SK-N-SH (cell line): ENCODE measurements at regions not wholly inside any gene's neighbourhood (a gene's known extent, or its start where the extent isn't known, plus 50 kb on each side); places are given as distances from the start of the nearest gene placed in this dataset.

Experiments used
- CTCF ChIA-PET: fragments of 300-600, 350-600 bp; formaldehyde crosslinking; extraction: SDS; loops from one replicate; lab custom pipeline; 2021; lab: Yijun Ruan, JAX
- POLR2A ChIA-PET: fragments of 350-600 bp; sonication (Branson Sonifier 250); formaldehyde crosslinking; extraction: SDS; loops from one replicate; lab custom pipeline; 2020; ENCODE audit warnings: antibody characterized with exemption, inconsistent platforms; lab: Yijun Ruan, JAX
- DNase-seq: peaks from one replicate; pipeline ENCODE4 v3.0.0; 2012
- H2AFZ ChIP-seq: fragments of 200-600 bp; sonication (generic); 2 replicates; pipeline ENCODE4 v1.8.1; 2016; ENCODE audit warnings: antibody characterized with exemption, mild to moderate bottlenecking, low read depth
- H3F3A ChIP-seq: fragments of 200-600 bp; sonication (generic); replicated peaks from 2 replicates; pipeline ENCODE3; 2016; ENCODE audit warnings: antibody characterized with exemption, mild to moderate bottlenecking; ENCODE audit not compliant: insufficient read depth
- H3K27ac ChIP-seq, 2 experiments: fragments of 200-500 bp in 1 of 2; fragments of 200-600 bp in 1 of 2; sonication (Bioruptor generic) in 1 of 2; sonication (generic), shearing (Covaris generic) in 1 of 2; 2 replicates each; pipeline versions ENCODE4 v1.5.1 to v1.6.1; 2014 to 2016; ENCODE audit warnings: low read depth in 2 of 2, inconsistent platforms in 1 of 2, low read length in 1 of 2, mild to moderate bottlenecking in 1 of 2, mixed read lengths in 1 of 2
- H3K27me3 ChIP-seq: fragments of 200-600 bp; sonication (generic), shearing (Covaris generic); 2 replicates; pipeline ENCODE4 v1.6.1; 2016; ENCODE audit warnings: mixed run types; ENCODE audit not compliant: insufficient read depth
- H3K36me3 ChIP-seq, 2 experiments: fragments of 200-500 bp in 1 of 2; fragments of 200-600 bp in 1 of 2; sonication (Bioruptor generic) in 1 of 2; sonication (generic) in 1 of 2; replicated peaks in 1 of 2; 2 replicates each; pipeline versions ENCODE3 to v1.5.1; 2014 to 2016; ENCODE audit warnings: low read length in 1 of 2, mild to moderate bottlenecking in 1 of 2; ENCODE audit not compliant: insufficient read depth in 2 of 2, control insufficient read depth in 1 of 2
- H3K4me1 ChIP-seq, 2 experiments: fragments of 200-500 bp in 1 of 2; fragments of 200-600 bp in 1 of 2; sonication (Bioruptor generic) in 1 of 2; sonication (generic), shearing (Covaris generic) in 1 of 2; 2 replicates each; pipeline versions ENCODE4 v1.5.1 to v1.6.1; 2014 to 2016; ENCODE audit warnings: low read depth in 1 of 2, low read length in 1 of 2, mixed run types in 1 of 2; ENCODE audit not compliant: insufficient read depth in 2 of 2, control insufficient read depth in 1 of 2
- H3K4me2 ChIP-seq: fragments of 200-600 bp; sonication (generic), shearing (Covaris generic); 2 replicates; pipeline ENCODE4 v1.6.1; 2017; ENCODE audit warnings: mixed run types
- H3K4me3 ChIP-seq, 2 experiments: fragments of 200-500 bp in 1 of 2; fragments of 200-600 bp in 1 of 2; sonication (Bioruptor generic) in 1 of 2; sonication (generic), shearing (Covaris generic) in 1 of 2; 2 replicates each; pipeline versions ENCODE4 v1.5.1 to v1.8.1; 2014 to 2016; ENCODE audit warnings: low read depth in 2 of 2, inconsistent platforms in 1 of 2, low read length in 1 of 2, mild to moderate bottlenecking in 1 of 2, mixed read lengths in 1 of 2, moderate library complexity in 1 of 2
- H3K79me2 ChIP-seq: fragments of 200-600 bp; sonication (generic); 2 replicates; pipeline ENCODE4 v1.8.1; 2017; ENCODE audit warnings: mild to moderate bottlenecking; ENCODE audit not compliant: insufficient read depth
- H3K9ac ChIP-seq: fragments of 200-600 bp; sonication (generic); 2 replicates; pipeline ENCODE4 v1.6.1; 2017; ENCODE audit warnings: mixed run types
- H3K9me2 ChIP-seq: fragments of 200-600 bp; sonication (generic); 2 replicates; pipeline ENCODE4 v1.6.1; 2017; ENCODE audit warnings: mixed run types
- H3K9me3 ChIP-seq: fragments of 200-600 bp; sonication (generic); 2 replicates; pipeline ENCODE4 v1.6.1; 2017; ENCODE audit warnings: mixed run types, mild to moderate bottlenecking, moderate library complexity
- H4K20me1 ChIP-seq: fragments of 200-600 bp; sonication (generic); 2 replicates; pipeline ENCODE4 v1.6.1; 2017; ENCODE audit warnings: mild to moderate bottlenecking, mixed run types; ENCODE audit not compliant: insufficient read depth
- ELF1 ChIP-seq: IDR thresholded peaks from 2 replicates; pipeline ENCODE4 v1.4.0; 2012
- FOSL2 ChIP-seq: IDR thresholded peaks from 2 replicates; pipeline ENCODE4 v1.4.0; 2012; ENCODE audit warnings: low read depth, mild to moderate bottlenecking, moderate library complexity, borderline replicate concordance
- FOXJ3 ChIP-seq: sonication (generic); formaldehyde crosslinking; IDR thresholded peaks from 2 replicates; pipeline ENCODE4 v1.5.1; 2020; ENCODE audit warnings: mild to moderate bottlenecking, missing genetic modification reagents
- GABPA ChIP-seq: IDR thresholded peaks from 2 replicates; pipeline ENCODE4 v1.4.0; 2012; ENCODE audit warnings: low read depth, mild to moderate bottlenecking
- JUND ChIP-seq: IDR thresholded peaks from 2 replicates; pipeline ENCODE4 v1.4.0; 2012
- RAD21 ChIP-seq: IDR thresholded peaks from 2 replicates; pipeline ENCODE4 v1.6.1; 2012; ENCODE audit warnings: mild to moderate bottlenecking, low read length
- RFX5 ChIP-seq: IDR thresholded peaks from 2 replicates; pipeline ENCODE4 v1.6.1; 2012; ENCODE audit warnings: mild to moderate bottlenecking, improper control_type of control experiment, low read length
- SIN3A ChIP-seq: IDR thresholded peaks from 2 replicates; pipeline ENCODE4 v1.6.1; 2012; ENCODE audit warnings: low read depth, mild to moderate bottlenecking, low read length, moderate library complexity, borderline replicate concordance
- SMC3 ChIP-seq: IDR thresholded peaks from 2 replicates; pipeline ENCODE4 v1.6.1; 2012; ENCODE audit warnings: low read depth, low read length, improper control_type of control experiment
- TEAD4 ChIP-seq: IDR thresholded peaks from 2 replicates; pipeline ENCODE4 v1.4.0; 2012; ENCODE audit warnings: mild to moderate bottlenecking, borderline replicate concordance; ENCODE audit not compliant: insufficient read depth
- WGBS: methylation state at CpG from one replicate; pipeline ENCODE4 v1.1.6; 2017; ENCODE audit warnings: low lambda C conversion rate; 5-methylcytosine and 5-hydroxymethylcytosine counted together
- TF ChIP-seq, protein P1 (sequence below): IDR thresholded peaks from 2 replicates; pipeline ENCODE4 v1.6.1; 2012; ENCODE audit warnings: mild to moderate bottlenecking, low read depth, low read length, moderate library complexity
- TF ChIP-seq, protein P2 (sequence below): fragments of 150-350 bp; IDR thresholded peaks from 2 replicates; pipeline ENCODE4 v1.6.1; 2017; ENCODE audit warnings: antibody characterized with exemption, low read length, low read depth, borderline replicate concordance
- TF ChIP-seq, protein P3 (sequence below): fragments of 150-350 bp; IDR thresholded peaks from 2 replicates; pipeline ENCODE4 v1.6.1; 2016; ENCODE audit warnings: mild to moderate bottlenecking, low read depth, low read length
- TF ChIP-seq, protein P4 (sequence below): IDR thresholded peaks from 2 replicates; pipeline ENCODE4 v1.4.0; 2012; ENCODE audit warnings: low read depth, borderline replicate concordance
- TF ChIP-seq, protein P5 (sequence below): IDR thresholded peaks from 2 replicates; pipeline ENCODE4 v1.4.0; 2012; ENCODE audit warnings: low read depth, borderline replicate concordance

DNA sequence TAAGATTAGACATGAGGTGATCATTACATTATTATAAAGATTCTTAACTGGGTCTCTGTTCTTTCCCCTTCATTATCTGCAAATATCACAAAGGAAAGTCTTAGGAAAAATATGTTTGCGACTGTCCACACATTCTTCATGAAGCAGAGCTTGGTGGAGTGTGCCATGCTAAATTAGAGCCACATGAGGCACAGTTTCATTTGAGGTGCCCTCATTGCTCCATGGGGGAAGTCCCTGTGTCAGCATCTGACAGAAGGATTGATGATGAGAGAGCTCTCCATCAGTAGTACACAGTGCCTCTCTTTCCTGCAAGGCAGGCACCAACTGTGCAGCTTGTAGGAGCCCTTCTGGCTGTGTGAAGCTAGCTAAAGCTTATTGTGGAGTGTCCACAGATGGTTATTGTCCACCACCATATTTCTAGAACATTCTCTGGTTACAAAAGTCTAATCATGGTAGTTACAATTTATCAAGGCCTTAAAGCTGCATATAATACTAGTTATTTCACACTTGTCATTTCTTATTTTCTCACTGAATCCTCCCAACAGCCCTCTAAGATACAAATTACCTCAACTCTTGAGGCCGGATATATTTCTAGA lies 63.9 kb downstream of the C9orf152 start:
- 97% methylated on average over 2 of the region's 2 CpGs for WGBS
- H3K9me3 ChIP-seq, result no peaks in the 10 kb centered on the region
- H3K27ac ChIP-seq, result peak overlapping the region in 1 of 2 experiments; percentile 18; a peak in 1 of 4 replicates
- peaks cover 9 to 23% of the 10 kb centered on the region in 2 experiments for H3K36me3 ChIP-seq
- H3K4me2 ChIP-seq, result peak overlapping the region; percentile 17
- POLR2A ChIA-PET, result no interaction called here
- no peak for DNase-seq
- no peaks in the 10 kb centered on the region for H3K27me3 ChIP-seq
- H4K20me1 ChIP-seq, result peaks cover 100% of the 10 kb centered on the region
- H3F3A ChIP-seq, result peaks cover 23% of the 10 kb centered on the region
- CTCF ChIA-PET, result interaction anchor here (0.8 to 2.0 kb wide), 4 partner anchors 8 to 240 kb away, joined by 3 to 13 read pairs (median 3); no protein-coding TSS in a partner anchor
- no peaks in the 10 kb centered on the region for H3K9me2 ChIP-seq
- H3K4me3 ChIP-seq, result no peak overlapping the region
- H3K4me1 ChIP-seq, result peaks cover 4 to 35% of the 10 kb centered on the region in 2 experiments; a peak in 3 of 4 replicates
- no peak overlapping the region for H2AFZ ChIP-seq
- H3K9ac ChIP-seq, result no peak overlapping the region
- TF ChIP-seq RFX5 (no peak), SMC3 (no peak), GABPA (no peak), JUND (no peak), ELF1 (no peak), FOXJ3 (no peak), FOSL2 (no peak), RAD21 (no peak), SIN3A (no peak), TEAD4 (no peak)
- TF ChIP-seq, protein P1, sequence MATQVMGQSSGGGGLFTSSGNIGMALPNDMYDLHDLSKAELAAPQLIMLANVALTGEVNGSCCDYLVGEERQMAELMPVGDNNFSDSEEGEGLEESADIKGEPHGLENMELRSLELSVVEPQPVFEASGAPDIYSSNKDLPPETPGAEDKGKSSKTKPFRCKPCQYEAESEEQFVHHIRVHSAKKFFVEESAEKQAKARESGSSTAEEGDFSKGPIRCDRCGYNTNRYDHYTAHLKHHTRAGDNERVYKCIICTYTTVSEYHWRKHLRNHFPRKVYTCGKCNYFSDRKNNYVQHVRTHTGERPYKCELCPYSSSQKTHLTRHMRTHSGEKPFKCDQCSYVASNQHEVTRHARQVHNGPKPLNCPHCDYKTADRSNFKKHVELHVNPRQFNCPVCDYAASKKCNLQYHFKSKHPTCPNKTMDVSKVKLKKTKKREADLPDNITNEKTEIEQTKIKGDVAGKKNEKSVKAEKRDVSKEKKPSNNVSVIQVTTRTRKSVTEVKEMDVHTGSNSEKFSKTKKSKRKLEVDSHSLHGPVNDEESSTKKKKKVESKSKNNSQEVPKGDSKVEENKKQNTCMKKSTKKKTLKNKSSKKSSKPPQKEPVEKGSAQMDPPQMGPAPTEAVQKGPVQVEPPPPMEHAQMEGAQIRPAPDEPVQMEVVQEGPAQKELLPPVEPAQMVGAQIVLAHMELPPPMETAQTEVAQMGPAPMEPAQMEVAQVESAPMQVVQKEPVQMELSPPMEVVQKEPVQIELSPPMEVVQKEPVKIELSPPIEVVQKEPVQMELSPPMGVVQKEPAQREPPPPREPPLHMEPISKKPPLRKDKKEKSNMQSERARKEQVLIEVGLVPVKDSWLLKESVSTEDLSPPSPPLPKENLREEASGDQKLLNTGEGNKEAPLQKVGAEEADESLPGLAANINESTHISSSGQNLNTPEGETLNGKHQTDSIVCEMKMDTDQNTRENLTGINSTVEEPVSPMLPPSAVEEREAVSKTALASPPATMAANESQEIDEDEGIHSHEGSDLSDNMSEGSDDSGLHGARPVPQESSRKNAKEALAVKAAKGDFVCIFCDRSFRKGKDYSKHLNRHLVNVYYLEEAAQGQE, result no peak
- TF ChIP-seq, protein P2, sequence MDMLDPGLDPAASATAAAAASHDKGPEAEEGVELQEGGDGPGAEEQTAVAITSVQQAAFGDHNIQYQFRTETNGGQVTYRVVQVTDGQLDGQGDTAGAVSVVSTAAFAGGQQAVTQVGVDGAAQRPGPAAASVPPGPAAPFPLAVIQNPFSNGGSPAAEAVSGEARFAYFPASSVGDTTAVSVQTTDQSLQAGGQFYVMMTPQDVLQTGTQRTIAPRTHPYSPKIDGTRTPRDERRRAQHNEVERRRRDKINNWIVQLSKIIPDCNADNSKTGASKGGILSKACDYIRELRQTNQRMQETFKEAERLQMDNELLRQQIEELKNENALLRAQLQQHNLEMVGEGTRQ, result no peak
- TF ChIP-seq, protein P3, sequence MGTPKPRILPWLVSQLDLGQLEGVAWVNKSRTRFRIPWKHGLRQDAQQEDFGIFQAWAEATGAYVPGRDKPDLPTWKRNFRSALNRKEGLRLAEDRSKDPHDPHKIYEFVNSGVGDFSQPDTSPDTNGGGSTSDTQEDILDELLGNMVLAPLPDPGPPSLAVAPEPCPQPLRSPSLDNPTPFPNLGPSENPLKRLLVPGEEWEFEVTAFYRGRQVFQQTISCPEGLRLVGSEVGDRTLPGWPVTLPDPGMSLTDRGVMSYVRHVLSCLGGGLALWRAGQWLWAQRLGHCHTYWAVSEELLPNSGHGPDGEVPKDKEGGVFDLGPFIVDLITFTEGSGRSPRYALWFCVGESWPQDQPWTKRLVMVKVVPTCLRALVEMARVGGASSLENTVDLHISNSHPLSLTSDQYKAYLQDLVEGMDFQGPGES, result no peak
- TF ChIP-seq, protein P4, sequence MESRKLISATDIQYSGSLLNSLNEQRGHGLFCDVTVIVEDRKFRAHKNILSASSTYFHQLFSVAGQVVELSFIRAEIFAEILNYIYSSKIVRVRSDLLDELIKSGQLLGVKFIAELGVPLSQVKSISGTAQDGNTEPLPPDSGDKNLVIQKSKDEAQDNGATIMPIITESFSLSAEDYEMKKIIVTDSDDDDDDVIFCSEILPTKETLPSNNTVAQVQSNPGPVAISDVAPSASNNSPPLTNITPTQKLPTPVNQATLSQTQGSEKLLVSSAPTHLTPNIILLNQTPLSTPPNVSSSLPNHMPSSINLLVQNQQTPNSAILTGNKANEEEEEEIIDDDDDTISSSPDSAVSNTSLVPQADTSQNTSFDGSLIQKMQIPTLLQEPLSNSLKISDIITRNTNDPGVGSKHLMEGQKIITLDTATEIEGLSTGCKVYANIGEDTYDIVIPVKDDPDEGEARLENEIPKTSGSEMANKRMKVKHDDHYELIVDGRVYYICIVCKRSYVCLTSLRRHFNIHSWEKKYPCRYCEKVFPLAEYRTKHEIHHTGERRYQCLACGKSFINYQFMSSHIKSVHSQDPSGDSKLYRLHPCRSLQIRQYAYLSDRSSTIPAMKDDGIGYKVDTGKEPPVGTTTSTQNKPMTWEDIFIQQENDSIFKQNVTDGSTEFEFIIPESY, result no peak
- TF ChIP-seq, protein P5, sequence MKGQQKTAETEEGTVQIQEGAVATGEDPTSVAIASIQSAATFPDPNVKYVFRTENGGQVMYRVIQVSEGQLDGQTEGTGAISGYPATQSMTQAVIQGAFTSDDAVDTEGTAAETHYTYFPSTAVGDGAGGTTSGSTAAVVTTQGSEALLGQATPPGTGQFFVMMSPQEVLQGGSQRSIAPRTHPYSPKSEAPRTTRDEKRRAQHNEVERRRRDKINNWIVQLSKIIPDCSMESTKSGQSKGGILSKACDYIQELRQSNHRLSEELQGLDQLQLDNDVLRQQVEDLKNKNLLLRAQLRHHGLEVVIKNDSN, result no peak
- H3K79me2 ChIP-seq, result peaks cover 100% of the 10 kb centered on the region
